ENCODE measurements at regions not wholly inside any gene's neighbourhood (a gene's known extent, or its start where the extent isn't known, plus 50 kb on each side); places are given as distances from the start of the nearest gene placed in this dataset.

DNA sequence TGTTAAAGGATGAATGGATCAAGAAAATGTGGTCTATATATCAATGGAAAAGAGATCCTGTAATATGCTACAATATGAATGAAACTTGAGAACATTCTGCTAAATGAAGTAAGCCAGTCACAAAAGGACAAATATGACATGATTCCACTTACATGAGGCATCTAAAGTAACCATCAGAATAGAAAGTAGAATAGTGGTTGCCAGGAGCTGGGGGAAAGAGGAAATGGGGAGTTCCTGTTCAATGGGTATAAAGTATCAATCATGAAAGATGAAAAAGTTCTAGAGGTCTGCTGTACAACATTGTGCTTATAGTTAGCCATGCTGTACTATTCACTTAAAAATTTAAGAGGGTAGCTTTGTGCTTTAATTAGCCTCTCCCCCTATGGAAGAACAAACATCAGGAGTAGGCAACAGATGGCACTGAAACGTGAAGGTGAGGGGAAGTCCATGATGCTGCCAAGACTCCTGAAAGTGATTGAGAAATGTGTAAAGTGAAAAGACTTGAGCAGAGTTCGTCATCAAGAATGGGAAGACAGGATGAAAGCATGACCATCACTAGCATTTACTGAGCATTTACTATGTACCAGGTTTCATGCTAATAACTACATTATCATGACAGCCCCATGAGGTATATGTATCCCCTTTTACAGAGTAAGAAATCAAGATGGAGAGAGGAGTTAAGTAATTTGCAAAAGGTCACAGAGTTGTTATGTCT lies 167.2 kb downstream of the CYB561 start:
- no peaks in the 10 kb centered on the region for H4K20me1 ChIP-seq (ENCODE audit: low read length)
- H3K79me2 ChIP-seq (ENCODE audit: low read length), result no peaks in the 10 kb centered on the region
- CTCF ChIA-PET, result interaction anchor here (0.6 kb wide), 1 partner anchor 1123 kb away, joined by 3 read pairs; no protein-coding TSS in a partner anchor
- TF ChIP-seq, protein P1, sequence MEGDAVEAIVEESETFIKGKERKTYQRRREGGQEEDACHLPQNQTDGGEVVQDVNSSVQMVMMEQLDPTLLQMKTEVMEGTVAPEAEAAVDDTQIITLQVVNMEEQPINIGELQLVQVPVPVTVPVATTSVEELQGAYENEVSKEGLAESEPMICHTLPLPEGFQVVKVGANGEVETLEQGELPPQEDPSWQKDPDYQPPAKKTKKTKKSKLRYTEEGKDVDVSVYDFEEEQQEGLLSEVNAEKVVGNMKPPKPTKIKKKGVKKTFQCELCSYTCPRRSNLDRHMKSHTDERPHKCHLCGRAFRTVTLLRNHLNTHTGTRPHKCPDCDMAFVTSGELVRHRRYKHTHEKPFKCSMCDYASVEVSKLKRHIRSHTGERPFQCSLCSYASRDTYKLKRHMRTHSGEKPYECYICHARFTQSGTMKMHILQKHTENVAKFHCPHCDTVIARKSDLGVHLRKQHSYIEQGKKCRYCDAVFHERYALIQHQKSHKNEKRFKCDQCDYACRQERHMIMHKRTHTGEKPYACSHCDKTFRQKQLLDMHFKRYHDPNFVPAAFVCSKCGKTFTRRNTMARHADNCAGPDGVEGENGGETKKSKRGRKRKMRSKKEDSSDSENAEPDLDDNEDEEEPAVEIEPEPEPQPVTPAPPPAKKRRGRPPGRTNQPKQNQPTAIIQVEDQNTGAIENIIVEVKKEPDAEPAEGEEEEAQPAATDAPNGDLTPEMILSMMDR (conservative IDR thresholded peaks at IDR 0.05; ENCODE audit: low read depth, low read length), result no peak
- TF ChIP-seq EZH2phosphoT487 (IDR thresholded peaks at IDR 0.05; ENCODE audit: borderline replicate concordance, low read length), result no peak
- TF ChIP-seq EZH2 (IDR thresholded peaks at IDR 0.05; ENCODE audit: low read length, unreplicated experiment), result no peak
- intact Hi-C loops (cut with micrococcal nuclease), result loop anchor here (5.0 kb wide), 1 partner anchor 78 kb away; no protein-coding TSS in a partner anchor
- no TSS peak for BruUV-seq (replicated peaks)
- peaks cover 67% of the 10 kb centered on the region for H3K4me1 ChIP-seq (ENCODE audit: insufficient read depth, low read length)
- H3K9ac ChIP-seq (ENCODE audit: low read length), result peak overlapping the region; percentile 65
- no peak for ATAC-seq
- no peak for DNase-seq
- H3K9me2 ChIP-seq (replicated peaks; ENCODE audit: low read length), result no peaks in the 10 kb centered on the region
- no peak overlapping the region for H2AFZ ChIP-seq (ENCODE audit: low read length)
- no peaks in the 10 kb centered on the region for H3K27me3 ChIP-seq (ENCODE audit: low read length)
- H3K4me2 ChIP-seq (ENCODE audit: low read length), result peak overlapping the region; percentile 63
- H3K36me3 ChIP-seq (ENCODE audit: low read depth, low read length), result no peaks in the 10 kb centered on the region
- no peaks in the 10 kb centered on the region for H3K9me3 ChIP-seq (ENCODE audit: low read length)
- POLR2A ChIA-PET (ENCODE audit: unreplicated experiment), result no interaction called here
- no peak overlapping the region for H3K4me3 ChIP-seq (ENCODE audit: low read length)
- peaks cover 3% of the 10 kb centered on the region for H3F3A ChIP-seq (ENCODE audit: low read length, unreplicated experiment)
- H3K27ac ChIP-seq (ENCODE audit: low read length), result peak overlapping the region; percentile 86

DNA sequence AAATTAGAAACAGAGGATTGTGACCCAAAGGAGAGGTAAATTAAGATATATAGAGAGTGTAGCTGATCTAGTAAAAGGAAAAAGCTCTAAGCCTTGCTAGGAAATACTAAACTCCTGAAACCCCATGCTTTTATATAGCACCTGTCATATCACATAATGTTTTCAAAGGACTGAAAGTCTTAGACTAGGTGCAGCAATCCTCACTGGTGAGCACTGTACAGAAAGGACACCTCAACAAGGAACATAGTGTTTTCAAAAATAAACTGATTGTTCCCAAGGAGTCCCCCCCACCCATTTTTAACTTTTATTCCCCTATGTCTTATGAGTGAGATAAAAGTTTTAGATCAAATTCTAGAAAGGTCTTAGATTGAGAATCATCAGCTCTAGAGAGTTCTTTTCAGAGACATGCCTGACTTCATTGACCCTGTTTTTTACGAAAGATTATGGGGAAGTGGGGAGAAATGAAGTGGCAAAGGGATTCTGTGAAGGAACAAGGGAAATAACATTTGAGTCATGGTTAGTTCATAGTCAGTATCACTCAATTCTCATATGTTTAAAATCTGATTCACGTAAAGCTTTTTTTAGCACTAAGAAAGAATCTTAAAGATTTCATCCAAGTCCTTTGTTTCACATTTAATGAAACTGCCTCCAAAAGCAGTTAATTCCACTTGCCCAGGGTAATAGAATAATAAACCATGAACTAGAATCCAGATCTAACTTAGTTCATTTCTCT lies 166.4 kb downstream of the CYB561 start:
- TF ChIP-seq, protein P1 (conservative IDR thresholded peaks at IDR 0.05; ENCODE audit: low read depth, low read length), result no peak
- TF ChIP-seq EZH2phosphoT487 (IDR thresholded peaks at IDR 0.05; ENCODE audit: borderline replicate concordance, low read length) (no peak), EZH2 (IDR thresholded peaks at IDR 0.05; ENCODE audit: low read length, unreplicated experiment) (no peak)
- Histone ChIP-seq H3K4me2 (ENCODE audit: low read length) (peak overlapping the region; percentile 63), H3K9ac (ENCODE audit: low read length) (peak overlapping the region; percentile 65), H2AFZ (ENCODE audit: low read length) (peak overlapping the region; percentile 14; the same call in 1 of the 2 replicates), H3K27ac (ENCODE audit: low read length) (peak overlapping the region; percentile 86), H3K79me2 (ENCODE audit: low read length) (no peaks in the 10 kb centered on the region), H3F3A (ENCODE audit: low read length, unreplicated experiment) (peaks cover 3% of the 10 kb centered on the region), H3K27me3 (ENCODE audit: low read length) (no peaks in the 10 kb centered on the region), H3K9me3 (ENCODE audit: low read length) (no peaks in the 10 kb centered on the region), H3K36me3 (ENCODE audit: low read depth, low read length) (no peaks in the 10 kb centered on the region), H4K20me1 (ENCODE audit: low read length) (no peaks in the 10 kb centered on the region), H3K9me2 (replicated peaks; ENCODE audit: low read length) (no peaks in the 10 kb centered on the region), H3K4me1 (ENCODE audit: insufficient read depth, low read length) (peaks cover 59% of the 10 kb centered on the region), H3K4me3 (ENCODE audit: low read length) (peak overlapping the region; percentile 33)
- CTCF ChIA-PET, result interaction anchor here (0.6 kb wide), 1 partner anchor 1124 kb away, joined by 3 read pairs; no protein-coding TSS in a partner anchor
- DNase-seq (peak; percentile 78), ATAC-seq (peak; percentile 39)
- BruUV-seq (replicated peaks), result no TSS peak
- POLR2A ChIA-PET (ENCODE audit: unreplicated experiment), result interaction anchor here (0.6 kb wide), 1 partner anchor 322 kb away, joined by 3 read pairs; no protein-coding TSS in a partner anchor
- intact Hi-C loops (cut with micrococcal nuclease), result loop anchor here (5.0 kb wide), 1 partner anchor 78 kb away; no protein-coding TSS in a partner anchor

Data from PC-3 (cell line).